ENCODE measurements at regions not wholly inside any gene's neighbourhood (a gene's known extent, or its start where the extent isn't known, plus 50 kb on each side); places are given as distances from the start of the nearest gene placed in this dataset.

GRCh38 chr12:13924286-13924685 lies 57.1 kb downstream of the GRIN2B start:
- H3K27me3 ChIP-seq (ENCODE audit: control insufficient read depth, insufficient read depth, low read length) = no peaks in the 10 kb centered on the region
- ChIA-PET CTCF (no interaction called here), POLR2A (ENCODE audit: unreplicated experiment) (no interaction called here)
- no peaks in the 10 kb centered on the region for H4K20me1 ChIP-seq (ENCODE audit: insufficient read depth, low read length)
- no peaks in the 10 kb centered on the region for H3K4me1 ChIP-seq (ENCODE audit: control insufficient read depth, insufficient read depth, low read length)
- no peak overlapping the region for H2BK120ac ChIP-seq (ENCODE audit: low read depth, low read length)
- no peak for DNase-seq
- no peak overlapping the region for H2BK5ac ChIP-seq (ENCODE audit: low read depth, low read length, poor library complexity, severe bottlenecking)
- no peaks in the 10 kb centered on the region for H3K36me3 ChIP-seq (ENCODE audit: control insufficient read depth, insufficient read depth, low read length)
- H3K27ac ChIP-seq (ENCODE audit: insufficient read depth, low read length) = no peak overlapping the region
- H3K4ac ChIP-seq (ENCODE audit: low read depth, low read length) = no peak overlapping the region
- peaks cover 3% of the 10 kb centered on the region; the same call in 1 of the 2 replicates for H3K9me3 ChIP-seq (ENCODE audit: control insufficient read depth, insufficient read depth, low read length)
- no peak overlapping the region for H4K91ac ChIP-seq (ENCODE audit: insufficient read depth, low read depth, low read length)
- H4K5ac ChIP-seq (ENCODE audit: low read depth, low read length) = no peak overlapping the region
- H2AK9ac ChIP-seq (replicated peaks; ENCODE audit: low read depth, low read length, poor library complexity) = no peak overlapping the region
- dilution Hi-C loops (cut with HindIII; ENCODE audit: low sequenced_read_pairs, unreplicated experiment) (no loop called here), intact Hi-C loops (cut with micrococcal nuclease) (no loop called here), in situ Hi-C loops (cut with MboI; ENCODE audit: low sequenced_read_pairs) (no loop called here)
- no peak overlapping the region for H3K56ac ChIP-seq (ENCODE audit: extremely low read depth, insufficient read depth, low read length)
- no peaks in the 10 kb centered on the region for H3K79me1 ChIP-seq (ENCODE audit: low read depth in 1 of 2, low read length in 2 of 2)
- no peak overlapping the region for H3K4me3 ChIP-seq (ENCODE audit: insufficient read depth, low read depth, low read length)
- no peak overlapping the region for H3K9ac ChIP-seq (ENCODE audit: low read depth, low read length)
- BruUV-seq (replicated peaks) = no TSS peak
- H3K23ac ChIP-seq (ENCODE audit: low read depth, low read length) = no peak overlapping the region
- H2BK20ac ChIP-seq (ENCODE audit: low read depth, low read length) = no peak overlapping the region
- WGBS, 2 experiments (ENCODE audit: extremely low coverage in 2 of 2, insufficient read length in 1 of 2) = no CpG with 5 or more reads among the region's 2 CpGs
- no peak overlapping the region for H2BK15ac ChIP-seq (ENCODE audit: low read depth, low read length)
- no peak overlapping the region for H3K4me2 ChIP-seq (ENCODE audit: low read depth, low read length)
- H3K9me1 ChIP-seq (ENCODE audit: insufficient read depth, low read length) = no peaks in the 10 kb centered on the region
- no peak overlapping the region for H2AK5ac ChIP-seq (ENCODE audit: low read depth, low read length)
- H2AFZ ChIP-seq (replicated peaks; ENCODE audit: low read length, poor library complexity) = no peak overlapping the region
- H3K18ac ChIP-seq (ENCODE audit: low read depth, low read length) = no peak overlapping the region
- no peak for ATAC-seq (ENCODE audit: low read depth)
- H4K8ac ChIP-seq (ENCODE audit: low read depth in 2 of 2, low read length in 2 of 2) = no peak overlapping the region
- H3K14ac ChIP-seq (replicated peaks; ENCODE audit: low read depth, low read length) = no peak overlapping the region
- TF ChIP-seq CEBPB (IDR thresholded peaks at IDR 0.05; ENCODE audit: low read depth, low read length) (no peak), MAFK (IDR thresholded peaks at IDR 0.05; ENCODE audit: low read depth, low read length) (no peak), MXI1 (IDR thresholded peaks at IDR 0.05; ENCODE audit: borderline replicate concordance, low read depth, low read length) (no peak), FOS (IDR thresholded peaks at IDR 0.05; ENCODE audit: low read depth, low read length) (no peak), CHD1 (IDR thresholded peaks at IDR 0.05; ENCODE audit: low read depth, low read length) (no peak)

Data from IMR-90 (cell line).